ENCODE measurements at regions not wholly inside any gene's neighbourhood (a gene's known extent, or its start where the extent isn't known, plus 50 kb on each side); places are given as distances from the start of the nearest gene placed in this dataset.

- DNase-seq (ENCODE audit: low read depth in 3 of 3), result no peak
Observed at GRCh38 chr13:79829880-79830279, 348.9 kb downstream of the NDFIP2 start.

DNA sequence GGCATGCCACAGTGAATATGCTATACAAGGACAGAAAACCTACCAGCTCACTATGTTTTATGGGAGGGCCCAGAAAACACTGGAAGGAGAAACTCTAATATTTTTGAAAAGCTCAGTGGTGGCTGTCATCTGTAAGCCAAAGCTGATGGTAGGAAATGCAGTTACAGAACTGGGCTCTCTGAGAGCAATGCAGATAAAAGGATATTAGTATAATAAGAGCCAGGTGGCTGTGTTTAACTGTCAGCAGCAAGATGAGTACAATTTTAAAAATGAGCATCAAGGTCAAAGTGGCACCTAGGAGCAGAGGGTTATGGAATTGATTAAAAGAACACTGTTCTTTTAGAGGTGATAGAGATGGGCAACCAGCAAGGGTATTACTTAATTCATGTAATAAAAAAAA lies 345.0 kb downstream of the NDFIP2 start:
- DNase-seq (ENCODE audit: low read depth in 3 of 3), result no peak

- DNase-seq (ENCODE audit: low read depth in 3 of 3), result no peak
Observed at GRCh38 chr13:79815041-79815440, 334.1 kb downstream of the NDFIP2 start.

DNA sequence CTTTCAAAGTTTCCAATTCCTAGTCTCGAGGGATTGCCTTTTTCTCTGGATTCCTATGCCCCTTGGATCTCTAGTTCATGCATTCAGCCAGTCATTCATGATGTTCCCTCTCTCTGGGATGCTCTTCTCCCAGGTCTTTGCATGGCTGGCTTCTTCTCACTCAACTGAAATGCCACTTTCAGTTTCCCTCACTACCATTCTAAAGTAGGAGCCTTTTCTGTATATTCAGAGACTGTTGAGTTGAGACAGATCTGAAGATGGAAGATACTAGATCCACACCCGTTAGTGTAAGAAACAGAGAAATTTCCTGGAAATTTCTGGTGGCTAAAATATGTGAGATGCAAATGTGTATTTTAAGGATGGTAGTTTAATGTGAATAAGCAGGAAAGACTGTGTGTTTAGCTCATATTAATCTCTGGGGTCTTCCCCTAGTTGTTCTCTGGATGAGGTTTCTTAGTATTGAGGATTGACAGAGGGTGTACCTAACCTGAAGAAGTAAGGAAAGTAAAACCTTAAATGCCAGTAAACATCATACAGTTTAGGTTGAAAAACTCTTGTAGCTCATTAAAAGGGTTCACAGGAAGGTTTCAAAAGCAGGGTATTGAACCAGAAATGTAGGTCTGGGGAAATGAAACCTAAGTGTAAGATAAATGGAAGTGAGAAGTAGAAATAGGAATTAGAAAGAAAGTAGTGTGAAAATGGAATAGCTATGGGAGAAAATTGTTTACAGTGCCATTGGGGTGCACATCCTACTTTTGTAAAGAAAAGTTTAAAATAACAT lies 331.3 kb downstream of the NDFIP2 start:
- DNase-seq (ENCODE audit: low read depth in 3 of 3), result no peak

GRCh38 chr13:79811170-79811569 lies 330.2 kb downstream of the NDFIP2 start:
- DNase-seq (ENCODE audit: low read depth in 3 of 3), result no peak

DNA sequence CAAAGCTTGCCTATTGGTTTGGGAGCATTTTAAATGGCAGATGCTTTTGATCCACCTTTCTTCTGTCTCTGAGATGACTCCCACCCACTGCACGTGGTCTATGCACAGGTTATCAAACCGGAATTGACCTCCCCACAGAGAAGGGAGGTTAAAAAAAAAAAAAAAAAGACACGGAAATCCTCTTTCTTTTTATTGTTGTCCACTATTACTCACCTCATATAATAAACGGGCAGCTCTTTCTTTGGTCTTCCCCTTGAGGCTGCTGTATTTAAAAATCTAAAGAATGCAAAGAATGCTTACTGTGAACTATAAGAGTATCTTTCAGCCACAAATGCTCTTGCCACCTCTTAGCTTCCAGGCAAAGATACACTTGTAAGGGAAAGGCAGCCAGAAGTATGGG lies 329.7 kb downstream of the NDFIP2 start:
- DNase-seq (ENCODE audit: low read depth in 3 of 3), result no peak

GRCh38 chr13:79810018-79810417 lies 329.1 kb downstream of the NDFIP2 start:
- no peak for DNase-seq (ENCODE audit: low read depth in 3 of 3)

GRCh38 chr13:79808475-79808874 lies 327.5 kb downstream of the NDFIP2 start:
- no peak for DNase-seq (ENCODE audit: low read depth in 3 of 3)

DNA sequence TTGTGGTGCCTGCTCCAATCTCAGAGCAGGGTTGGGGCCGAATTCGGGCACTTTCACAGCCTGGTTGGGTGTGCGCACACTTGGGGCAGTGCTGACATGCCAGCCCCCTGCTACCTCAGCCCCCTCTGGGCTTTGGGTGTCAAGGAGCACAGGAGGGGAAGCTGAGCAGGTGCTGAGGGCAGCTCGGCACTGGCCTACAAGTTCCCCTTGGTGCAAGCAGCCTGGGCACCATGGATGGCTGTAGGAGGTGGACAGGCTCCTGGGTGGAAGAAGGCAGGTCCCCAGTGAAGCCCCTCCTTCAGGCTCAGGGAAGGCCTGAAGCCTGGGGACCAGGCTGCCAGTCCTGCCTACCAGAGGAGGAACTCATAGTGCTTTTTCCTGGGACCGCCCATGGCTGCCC lies 326.6 kb downstream of the NDFIP2 start:
- DNase-seq (ENCODE audit: low read depth in 3 of 3), result no peak

DNA sequence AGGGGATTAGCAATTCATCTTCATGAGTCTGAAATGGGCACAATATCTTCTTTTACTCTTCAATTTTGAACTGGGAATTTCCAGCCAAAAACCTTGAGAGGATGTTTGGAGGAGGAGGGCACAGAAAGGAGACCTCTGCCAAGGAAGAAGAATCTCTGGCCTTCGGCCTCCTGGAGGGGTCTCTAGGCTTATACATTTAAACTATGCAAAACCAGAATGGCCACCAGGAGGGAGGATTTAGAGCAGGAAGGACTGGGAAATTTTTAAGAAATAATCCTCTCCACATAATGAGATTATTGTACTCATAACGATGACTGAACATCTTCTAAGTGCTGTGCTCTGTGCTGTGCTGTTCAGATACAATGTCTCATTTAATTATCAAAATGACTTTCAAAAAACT lies 325.9 kb downstream of the NDFIP2 start:
- no peak for DNase-seq (ENCODE audit: low read depth in 3 of 3)

GRCh38 chr13:79805317-79805716 lies 324.4 kb downstream of the NDFIP2 start:
- DNase-seq (ENCODE audit: low read depth in 3 of 3), result no peak

GRCh38 chr13:79803989-79804388 lies 323.0 kb downstream of the NDFIP2 start:
- DNase-seq (ENCODE audit: low read depth in 3 of 3), result no peak

DNA sequence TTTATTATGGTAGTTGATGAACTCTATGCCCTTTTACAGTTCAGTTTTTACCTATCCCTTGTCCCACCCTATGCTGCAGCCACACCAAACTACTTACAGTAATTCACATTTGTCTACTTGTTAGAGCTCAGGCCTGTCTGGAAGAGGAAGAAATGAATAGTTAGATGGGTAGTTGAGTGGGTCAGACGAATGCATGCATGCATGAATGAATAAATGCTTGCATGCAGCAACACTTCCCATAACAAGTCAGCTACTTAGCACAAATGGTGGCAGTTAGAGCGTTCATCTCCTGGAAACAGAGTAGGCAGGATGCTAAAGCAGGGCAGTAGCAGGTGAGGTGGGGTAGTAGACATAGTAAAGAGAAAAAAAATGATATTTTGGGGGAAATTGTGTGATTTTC lies 322.3 kb downstream of the NDFIP2 start:
- DNase-seq (ENCODE audit: low read depth in 3 of 3), result no peak

GRCh38 chr13:79802389-79803085 lies 321.6 kb downstream of the NDFIP2 start:
- DNase-seq (ENCODE audit: low read depth in 3 of 3), result no peak

GRCh38 chr13:79799059-79799867 lies 318.3 kb downstream of the NDFIP2 start:
- DNase-seq (ENCODE audit: low read depth in 3 of 3), result no peak

- DNase-seq (ENCODE audit: low read depth in 3 of 3), result no peak
Observed at GRCh38 chr13:79796136-79796535, 315.2 kb downstream of the NDFIP2 start.

GRCh38 chr13:79794931-79795330 lies 314.0 kb downstream of the NDFIP2 start:
- no peak for DNase-seq (ENCODE audit: low read depth in 3 of 3)

DNA sequence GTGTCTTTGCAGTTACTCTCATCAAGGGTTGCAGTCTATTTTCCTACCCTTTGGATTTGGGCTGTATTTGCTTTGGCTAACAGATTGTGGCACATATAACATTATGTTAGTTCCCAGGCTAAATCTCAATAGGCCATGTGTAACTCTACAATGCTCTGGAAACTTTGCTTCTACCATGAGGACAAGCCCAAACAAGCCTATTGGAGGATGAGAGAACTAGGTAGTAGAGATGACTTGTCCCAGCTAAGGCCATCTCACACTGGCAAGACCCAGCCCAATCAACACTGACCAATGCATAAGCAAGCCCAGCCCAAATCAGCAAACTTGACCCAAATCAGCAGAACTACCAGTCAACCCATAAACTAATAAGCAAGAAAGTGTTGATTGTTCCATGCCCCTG lies 311.8 kb downstream of the NDFIP2 start:
- no peak for DNase-seq (ENCODE audit: low read depth in 3 of 3)

GRCh38 chr13:79791471-79792042 lies 310.6 kb downstream of the NDFIP2 start:
- no peak for DNase-seq (ENCODE audit: low read depth in 3 of 3)

- no peak for DNase-seq (ENCODE audit: low read depth in 3 of 3)
Observed at GRCh38 chr13:79786176-79786575, 305.2 kb downstream of the NDFIP2 start.

DNA sequence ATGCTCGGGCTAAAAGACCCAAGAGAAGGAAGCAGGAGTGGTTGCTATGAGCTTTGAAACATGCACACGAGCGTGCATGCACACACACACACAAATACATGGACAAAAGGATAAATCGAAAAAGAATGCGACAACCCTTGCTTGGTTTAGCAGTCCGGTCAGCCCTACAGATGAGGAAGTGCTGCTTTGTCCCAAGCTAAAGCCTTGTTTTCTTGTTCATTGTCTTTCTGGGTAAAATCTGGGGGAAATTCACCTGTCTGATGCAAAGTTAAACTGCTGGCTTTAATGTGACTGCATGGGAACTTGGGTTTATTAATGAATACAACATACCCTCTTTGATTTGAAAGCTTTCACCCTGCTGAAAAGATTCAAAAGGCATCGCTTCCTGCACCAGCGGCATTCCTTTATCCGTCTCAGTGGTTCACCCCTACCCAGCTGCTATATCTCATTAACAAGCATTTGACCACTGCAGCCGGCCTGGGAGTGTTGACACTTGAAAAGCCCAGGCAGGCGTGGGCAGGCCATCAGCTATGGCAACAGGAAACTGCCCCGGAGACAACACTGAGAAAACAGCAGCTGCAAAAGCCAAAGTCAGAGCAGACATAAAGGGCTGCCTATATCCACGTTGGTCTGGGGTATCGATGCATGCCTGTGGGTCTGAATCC lies 301.7 kb downstream of the NDFIP2 start:
- DNase-seq (ENCODE audit: low read depth in 3 of 3), result no peak

Measured in stimulated activated CD4-positive, alpha-beta T cell treated with anti-CD3 and anti-CD28 coated beads, TNF-alpha, amount 100 ng/mL, for 24 hours (primary cell).